ENCODE measurements at regions not wholly inside any gene's neighbourhood (a gene's known extent, or its start where the extent isn't known, plus 50 kb on each side); places are given as distances from the start of the nearest gene placed in this dataset.
"Not testable (repeated sequence)": the region's sequence is repeated elsewhere in the genome, so short reads cannot be mapped to it uniquely, and the experiment has no call there.

DNA sequence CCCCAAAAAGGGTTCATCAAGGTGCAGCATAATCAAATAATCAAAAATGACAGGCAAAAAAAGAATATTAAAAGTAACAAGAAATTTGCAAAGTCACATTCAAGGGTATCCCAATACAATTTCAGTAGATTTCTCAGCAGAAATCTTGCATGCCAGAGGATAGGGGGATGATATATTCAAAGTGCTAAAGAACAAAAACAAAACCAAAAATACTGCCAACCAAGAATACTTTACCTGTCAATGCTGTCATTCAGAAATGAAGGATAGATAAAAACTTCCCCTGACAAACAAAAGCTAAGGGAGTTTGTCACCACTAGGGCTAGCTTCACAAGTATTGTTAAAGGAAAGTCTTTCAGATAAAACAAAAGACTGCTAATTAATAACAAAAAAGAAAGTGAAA is 68.7 kb upstream of the EDIL3 start:
- DNase-seq = no peak

DNA sequence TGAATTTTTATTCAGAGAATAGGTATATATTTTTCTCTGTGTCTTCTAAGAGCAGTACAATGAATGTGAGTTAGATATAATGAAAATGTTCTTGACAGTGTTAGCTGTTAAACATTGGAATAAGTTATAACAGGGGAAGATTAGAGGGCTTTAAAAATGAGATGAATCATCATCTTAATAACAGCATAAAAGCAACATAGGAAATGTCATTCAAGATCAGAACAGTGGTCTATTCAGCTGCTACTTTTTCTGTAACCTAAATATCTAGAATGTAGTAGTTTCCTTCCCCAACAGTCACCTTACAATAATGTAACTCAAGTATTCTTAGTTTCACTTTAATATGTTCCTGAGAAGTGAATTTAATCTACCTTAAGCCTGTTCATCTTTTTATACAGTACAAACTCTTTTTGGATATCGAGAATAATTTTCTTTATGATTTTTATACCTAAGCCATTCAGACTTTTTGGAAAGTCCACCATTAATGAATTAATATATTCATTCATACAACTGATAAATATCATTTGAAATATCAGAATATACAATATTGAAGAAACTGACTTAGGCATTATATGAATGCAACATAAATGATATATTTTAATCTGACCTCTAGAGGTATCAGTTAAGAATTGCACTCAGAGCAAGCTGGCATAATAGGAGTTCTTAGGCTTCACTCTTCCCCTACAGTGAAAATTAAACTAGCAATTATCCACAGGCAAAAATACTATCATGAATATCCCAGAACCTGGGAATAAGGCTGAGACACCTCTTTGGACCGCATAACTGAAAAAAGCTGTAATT is 66.1 kb upstream of the EDIL3 start:
- no peak for DNase-seq

DNA sequence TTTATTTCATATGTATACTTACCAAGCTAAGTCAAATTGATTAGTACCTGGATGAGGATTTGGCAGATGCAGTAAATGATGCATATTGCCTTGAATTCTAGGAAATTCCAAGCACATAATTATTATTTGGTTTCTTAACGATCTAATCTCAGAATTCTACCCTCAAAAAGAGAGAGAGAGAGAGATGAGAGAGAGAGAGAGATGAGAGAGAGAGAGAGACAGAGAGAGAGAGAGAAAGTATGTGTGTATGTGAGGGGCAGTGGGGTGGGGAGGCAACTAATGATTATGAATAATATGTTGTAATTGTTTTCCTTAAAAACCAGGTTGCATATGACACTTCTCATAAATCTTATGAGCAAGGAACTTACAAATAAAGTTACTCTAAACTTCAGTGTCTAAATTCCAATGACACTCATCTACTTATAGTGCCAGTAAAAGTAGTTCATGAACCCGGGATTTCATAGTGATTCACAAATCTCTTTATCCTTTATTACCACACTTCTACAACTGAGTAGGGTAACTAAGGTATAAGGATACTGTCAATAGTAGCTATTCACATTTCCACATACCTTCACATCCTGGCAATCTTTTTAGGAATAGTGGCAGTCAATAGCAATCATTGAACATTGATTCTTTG is 60.5 kb upstream of the EDIL3 start:
- no peak for DNase-seq

DNA sequence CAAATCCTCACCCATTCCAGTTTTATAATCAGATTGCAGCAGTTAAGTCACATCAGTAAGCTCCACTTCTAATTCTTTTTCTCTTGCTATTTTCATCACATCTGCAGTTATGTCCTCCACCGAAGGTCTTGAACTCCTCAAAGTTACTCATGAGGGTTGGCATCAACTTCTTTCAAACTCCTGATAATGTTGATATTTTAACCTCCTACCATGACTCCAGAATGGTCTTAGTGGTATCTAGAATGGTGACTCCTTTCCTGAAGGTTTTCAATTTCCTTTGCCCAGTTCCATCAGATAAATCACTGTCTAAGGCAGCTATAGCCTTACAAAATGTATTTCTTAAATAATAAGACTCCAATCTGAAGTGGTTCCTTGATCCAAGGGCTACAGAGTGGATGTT is 53.8 kb upstream of the EDIL3 start:
- no peak for DNase-seq

DNA sequence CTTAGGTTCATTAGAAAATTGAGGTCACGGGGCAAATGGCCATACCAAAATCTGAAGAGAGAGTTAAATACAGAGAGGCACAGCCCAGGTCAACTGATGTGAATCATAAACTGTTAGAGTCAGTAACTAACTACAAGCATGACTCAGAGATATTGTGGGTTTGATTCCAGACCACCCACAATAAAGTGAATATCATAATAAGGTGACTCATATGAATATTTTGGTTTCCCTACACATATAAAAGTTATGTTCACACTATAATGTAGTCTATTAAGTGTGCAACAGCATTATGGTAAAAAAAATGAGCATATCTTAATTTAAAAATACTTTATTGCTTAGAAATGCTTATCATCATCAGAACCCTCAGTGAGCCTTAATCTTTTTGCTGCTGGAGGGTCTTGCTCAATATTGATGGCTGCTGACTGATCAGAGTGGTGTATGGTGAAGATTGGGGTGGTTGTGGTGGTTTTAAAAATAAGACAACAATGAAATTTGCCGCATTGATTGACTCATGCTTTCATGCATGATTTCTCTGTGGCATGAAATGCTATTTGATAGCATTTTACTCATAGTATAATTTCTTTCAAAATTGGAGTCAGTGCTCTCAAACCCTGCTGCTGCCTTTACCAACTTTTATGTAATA is 53.1 kb upstream of the EDIL3 start:
- no peak for DNase-seq

DNA sequence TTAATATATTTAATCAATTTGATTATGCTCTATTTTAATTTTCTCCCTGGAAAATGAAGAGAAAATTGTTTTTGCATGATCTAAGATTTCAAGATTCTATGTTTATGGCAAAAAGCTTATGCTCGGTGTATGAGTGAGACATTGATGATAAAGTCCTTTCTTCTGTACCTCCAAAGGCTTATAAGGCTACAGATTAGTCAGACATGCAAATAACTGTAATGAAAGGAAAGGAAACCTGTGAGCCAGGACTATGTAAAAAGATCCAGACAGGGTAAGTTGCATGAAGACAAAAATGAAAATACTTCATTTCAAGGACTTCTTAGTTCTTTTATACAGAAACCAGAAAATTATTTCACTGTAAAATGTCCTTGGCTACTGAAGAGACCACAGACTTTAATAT is 52.2 kb upstream of the EDIL3 start:
- DNase-seq = no peak

DNA sequence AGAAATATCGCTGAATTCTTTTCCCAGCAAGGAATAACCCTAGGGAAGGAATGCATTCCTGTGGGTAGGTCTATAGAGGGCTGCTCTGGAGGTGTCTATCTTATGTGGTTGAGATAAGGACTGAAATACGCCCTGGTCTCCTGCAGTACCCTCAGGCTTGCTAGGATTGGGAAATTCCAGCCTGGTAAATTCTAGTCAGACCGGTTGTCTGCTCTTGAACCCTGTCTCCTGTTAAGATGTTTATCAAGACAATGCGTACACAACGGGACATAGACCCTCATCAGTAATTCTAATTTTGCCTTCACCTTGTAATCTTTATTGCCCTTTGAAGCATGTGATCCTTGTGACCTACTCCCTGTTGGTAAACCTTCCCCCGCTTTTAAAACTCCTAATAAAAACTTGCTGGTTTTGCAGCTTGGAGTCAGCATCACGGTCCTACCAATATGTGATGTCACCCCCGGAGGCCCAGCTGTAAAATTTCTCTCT is 51.2 kb upstream of the EDIL3 start:
- not testable (repeated sequence) for DNase-seq
